ENCODE measurements at regions not wholly inside any gene's neighbourhood (a gene's known extent, or its start where the extent isn't known, plus 50 kb on each side); places are given as distances from the start of the nearest gene placed in this dataset.

- no peak for TF ChIP-seq EP300 (IDR thresholded peaks at IDR 0.05)
- TF ChIP-seq HOXB5 (CRISPR knock-in tag; IDR thresholded peaks at IDR 0.05), result no peak
- no peak for TF ChIP-seq POLR2A (IDR thresholded peaks at IDR 0.05; ENCODE audit: low read length)
- no peak for TF ChIP-seq CTCF (IDR thresholded peaks at IDR 0.05)
- no peak for TF ChIP-seq ELK1 (IDR thresholded peaks at IDR 0.05; ENCODE audit: low read depth, low read length)
Observed at GRCh38 chr1:30354410-30354809, 369.0 kb downstream of the MATN1 start.
